Ecto neural progenitor cell (in vitro differentiated cells): ENCODE measurements at regions not wholly inside any gene's neighbourhood (a gene's known extent, or its start where the extent isn't known, plus 50 kb on each side); places are given as distances from the start of the nearest gene placed in this dataset.
A peak's percentile ranks its signal among the peaks of the same experiment; 100 is the strongest.

Source experiments
- DNase-seq: peaks from one replicate; pipeline ENCODE4 v3.0.0-alpha.2; 2018; ENCODE audit warnings: low spot score

DNA sequence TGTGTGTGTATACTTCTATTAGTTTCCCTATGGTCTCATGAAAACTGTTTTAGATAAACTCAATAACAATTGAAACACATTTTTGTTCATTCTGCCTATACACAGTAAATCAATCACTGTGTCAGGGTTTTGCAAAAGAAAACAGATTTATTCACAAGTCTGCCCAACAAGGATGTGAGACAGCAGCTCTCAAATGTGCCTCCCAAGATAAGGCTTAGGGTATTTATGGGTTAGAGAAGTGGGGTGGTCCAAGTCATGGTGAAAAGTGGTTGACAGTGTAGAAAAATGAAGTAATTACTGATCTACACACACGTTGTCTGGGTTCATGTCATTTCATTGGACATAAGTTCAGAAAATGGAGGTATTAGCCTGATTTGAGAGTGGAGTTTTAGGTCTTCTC is 844.6 kb downstream of the SLITRK6 start:
- no peak for DNase-seq

DNA sequence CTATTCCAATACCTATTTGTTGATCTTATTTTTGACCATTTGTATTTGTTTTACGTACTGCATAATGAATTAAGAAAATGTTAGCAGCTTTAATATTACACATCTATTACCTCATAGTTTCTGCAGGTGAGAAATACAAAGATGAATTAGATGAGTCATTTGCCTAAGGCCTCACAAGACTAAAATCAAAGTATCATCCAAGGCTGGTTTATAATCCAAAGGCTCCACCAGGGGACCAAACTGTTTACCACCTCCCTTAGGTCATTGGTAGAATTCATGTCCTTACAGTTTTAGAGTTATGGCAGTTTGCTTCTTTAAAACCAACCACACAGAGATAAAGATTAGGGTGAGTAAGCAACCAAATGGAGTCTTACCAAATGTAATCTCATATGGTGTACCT is 848.1 kb downstream of the SLITRK6 start:
- no peak for DNase-seq

DNA sequence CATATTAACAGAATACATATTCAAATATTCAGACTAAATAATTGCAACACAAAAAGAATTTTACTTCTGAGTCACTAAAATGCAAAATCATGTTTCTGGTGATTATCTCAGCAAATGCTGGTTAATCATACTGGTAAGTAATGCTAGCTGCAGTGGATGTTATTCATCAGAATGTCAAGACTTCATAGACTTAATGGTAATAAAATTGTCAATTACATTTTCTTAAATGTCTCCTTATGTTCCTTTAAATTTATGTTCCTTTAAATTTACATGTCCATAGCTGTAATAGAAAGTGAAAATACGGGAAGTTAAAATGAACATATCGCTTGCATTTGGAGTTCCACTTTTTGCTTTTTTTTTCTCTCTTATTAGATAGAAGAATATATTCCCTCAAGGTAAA is 853.0 kb downstream of the SLITRK6 start:
- DNase-seq: no peak

DNA sequence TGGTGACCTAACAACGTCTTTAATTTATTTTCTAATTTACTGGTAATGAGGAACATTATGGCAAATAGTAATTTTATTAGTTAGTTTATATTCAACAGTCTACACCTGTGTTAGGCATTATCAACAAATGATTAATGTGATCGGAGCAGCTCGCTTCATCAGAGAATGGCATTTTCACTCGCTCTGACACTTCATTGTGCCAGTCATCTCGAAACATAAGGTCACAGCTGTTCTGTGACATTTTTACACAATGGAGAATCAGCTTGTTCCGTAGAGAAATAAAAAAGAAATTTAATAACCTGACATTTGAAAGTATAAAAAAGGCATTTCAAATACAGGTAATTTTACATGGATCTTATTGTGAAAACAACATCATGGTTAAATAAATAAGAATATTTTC is 858.4 kb downstream of the SLITRK6 start:
- DNase-seq: no peak

DNA sequence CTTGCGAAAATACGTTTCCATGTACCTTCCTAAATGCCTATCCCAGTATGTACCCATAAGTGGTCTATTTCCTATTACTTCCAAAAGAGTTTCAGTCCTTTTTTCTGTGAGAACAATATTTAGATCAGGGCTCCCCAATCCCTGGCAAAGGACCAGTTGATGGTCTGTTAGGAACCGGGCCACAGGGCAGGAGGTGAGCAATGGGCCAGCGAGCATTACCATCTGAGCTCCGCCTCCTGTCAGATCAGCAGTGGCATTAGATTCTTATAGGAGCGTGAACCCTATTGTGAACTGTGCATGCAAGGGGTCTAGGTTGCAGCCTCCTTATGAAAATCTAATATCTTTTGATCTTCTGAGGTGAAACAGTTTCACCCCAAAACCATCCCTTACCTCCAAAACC is 859.1 kb downstream of the SLITRK6 start:
- no peak for DNase-seq

DNA sequence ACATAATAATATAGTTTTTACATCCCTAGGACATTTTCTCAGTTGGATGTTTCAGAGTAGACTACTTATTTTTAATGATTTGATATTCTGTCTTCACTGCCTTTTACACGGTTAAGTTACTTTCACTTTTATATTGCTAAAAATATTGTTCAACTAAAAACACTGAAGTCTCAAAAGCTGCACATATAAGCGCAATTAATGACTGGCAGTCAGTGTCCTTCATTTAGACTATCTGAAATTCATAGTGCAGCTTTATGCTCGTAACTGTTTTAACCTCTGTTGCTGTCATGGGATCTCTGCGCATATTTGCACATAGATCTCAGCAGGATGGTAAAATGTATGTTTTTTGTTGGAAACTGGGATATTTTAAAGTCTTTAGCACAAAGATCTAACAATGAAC is 864.3 kb downstream of the SLITRK6 start:
- DNase-seq: no peak

DNA sequence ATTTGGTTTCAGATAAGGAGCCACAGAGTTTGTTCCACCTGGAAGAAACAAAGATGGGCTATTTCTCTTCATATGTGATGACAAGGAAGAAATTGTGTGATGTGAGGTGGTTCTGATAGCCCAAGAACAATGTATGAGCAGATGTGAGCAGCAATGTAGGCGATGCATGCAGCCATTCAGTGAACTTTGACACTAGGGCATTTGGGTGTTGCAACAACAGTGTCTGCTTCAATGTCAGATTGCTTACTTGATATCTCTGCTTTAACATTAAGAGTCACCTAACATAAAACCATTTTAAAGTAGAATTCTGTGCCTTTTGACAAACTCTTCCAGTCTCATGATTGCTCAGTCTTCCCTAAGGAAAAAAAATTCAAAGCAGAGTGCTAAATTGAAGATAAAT is 865.4 kb downstream of the SLITRK6 start:
- no peak for DNase-seq

DNA sequence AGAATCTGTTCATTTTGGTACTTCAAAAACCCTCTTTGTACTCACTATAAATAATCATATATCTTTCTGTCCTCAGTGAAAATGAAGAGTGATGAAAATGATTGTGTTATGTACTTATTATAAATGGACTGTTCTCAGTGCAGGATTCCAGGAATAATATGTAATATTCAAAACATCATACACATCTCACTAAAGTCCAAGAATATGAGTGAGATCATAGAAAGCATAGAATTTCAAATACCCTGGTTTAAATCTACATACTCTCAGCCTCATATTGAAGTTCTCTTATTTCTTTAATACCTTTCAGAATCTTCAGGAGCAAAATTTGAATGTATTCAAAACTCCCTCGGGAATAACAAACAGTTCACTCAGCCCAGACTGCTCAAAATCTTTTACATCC is 868.0 kb downstream of the SLITRK6 start:
- DNase-seq: no peak

DNA sequence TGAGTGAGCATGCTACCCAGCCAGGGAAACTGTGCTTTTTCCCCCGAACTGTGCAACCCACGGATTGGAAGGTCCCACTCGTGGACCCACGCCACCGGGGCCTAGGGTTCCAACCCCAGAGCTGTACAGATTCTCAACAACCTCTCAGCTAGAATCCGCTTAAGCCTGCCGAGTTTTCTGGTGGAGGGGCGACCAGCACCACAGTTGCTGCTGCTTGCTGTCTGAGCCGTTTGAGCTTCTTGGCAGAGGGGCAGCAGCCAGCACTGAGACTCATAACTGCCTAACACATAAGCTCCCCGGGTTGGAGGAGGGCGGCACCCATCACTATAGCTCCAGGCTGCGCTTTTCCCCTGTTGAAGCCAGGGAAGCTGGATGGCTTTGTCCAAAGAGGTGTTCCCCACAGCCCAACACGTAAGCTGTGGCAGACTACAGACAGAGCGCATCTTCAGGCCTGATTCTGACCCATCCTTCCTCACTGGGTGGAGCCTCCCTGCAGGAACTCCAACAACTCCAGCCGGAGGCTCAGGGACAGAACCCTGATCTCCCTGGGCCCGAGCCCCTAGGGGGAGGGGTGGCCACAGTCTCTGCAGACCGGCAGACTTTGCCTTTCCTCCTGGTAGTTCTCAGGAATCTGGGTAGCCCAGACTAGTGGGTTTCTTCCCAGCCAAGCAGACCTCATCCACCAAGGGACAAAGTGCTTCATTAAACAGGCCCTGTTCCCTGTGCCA is 871.6 kb downstream of the SLITRK6 start:
- DNase-seq: no peak

DNA sequence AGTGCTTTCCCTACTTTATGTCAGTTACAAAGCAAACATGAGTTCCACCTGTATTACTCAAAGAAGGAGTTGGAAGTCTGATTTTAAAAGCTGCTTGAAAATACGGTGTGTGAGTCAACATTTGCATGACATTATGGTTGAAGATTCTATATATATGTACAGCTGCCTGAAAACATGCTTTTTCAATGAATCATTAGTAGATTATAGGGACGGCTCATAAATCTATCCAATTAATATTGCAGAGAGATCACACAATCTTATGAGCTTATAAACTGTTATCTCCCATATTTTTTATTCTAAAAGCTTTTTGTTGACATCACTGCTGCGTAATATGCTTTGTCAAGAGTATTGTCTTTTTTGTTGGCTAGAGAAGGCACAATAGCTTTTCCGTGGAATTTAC is 873.8 kb downstream of the SLITRK6 start:
- DNase-seq: no peak

DNA sequence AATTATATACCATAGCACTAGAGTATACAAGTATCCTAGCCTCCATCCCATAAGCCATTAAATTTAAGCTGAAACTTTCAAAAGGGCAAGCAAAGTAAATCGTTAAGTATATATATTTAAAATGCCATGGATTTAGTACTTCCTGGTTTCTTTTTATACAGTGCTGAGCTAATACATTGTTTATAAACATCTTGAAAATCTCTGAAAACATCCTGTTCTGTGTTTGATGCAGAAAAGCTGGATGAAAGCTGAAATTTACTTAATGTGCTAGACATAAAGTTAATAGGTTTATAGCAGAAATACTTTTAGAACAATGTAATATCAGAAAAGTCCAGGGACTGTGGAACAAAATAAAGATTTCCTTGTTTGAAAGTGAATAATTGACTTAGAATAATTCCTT is 875.4 kb downstream of the SLITRK6 start:
- no peak for DNase-seq

DNA sequence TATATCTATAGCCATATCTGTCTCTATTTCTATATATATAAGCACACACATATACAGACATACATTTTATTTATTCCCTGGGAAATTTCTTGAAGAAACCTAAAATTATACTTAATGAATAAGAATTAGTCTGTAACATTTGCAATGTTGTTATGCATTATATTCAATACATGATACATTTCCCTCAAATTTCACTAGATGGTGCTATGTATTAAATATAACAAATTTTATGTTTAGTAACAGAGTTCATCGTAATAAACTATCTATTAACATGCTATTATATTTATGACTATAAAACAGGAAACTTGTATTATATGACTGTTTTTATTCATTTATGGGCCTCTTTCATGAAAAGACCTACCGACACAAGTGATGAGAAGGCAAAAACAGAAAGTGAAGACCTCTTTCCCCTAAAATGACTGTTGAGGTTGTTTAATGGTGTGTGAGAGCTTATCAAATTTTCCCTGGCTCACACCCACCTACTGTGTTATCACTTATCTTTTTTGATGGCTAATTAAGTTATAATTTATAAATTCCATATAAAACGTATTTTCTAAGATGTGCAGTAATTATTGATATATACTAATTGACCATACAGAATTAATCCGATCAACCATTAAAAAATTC is 881.9 kb downstream of the SLITRK6 start:
- no peak for DNase-seq

DNA sequence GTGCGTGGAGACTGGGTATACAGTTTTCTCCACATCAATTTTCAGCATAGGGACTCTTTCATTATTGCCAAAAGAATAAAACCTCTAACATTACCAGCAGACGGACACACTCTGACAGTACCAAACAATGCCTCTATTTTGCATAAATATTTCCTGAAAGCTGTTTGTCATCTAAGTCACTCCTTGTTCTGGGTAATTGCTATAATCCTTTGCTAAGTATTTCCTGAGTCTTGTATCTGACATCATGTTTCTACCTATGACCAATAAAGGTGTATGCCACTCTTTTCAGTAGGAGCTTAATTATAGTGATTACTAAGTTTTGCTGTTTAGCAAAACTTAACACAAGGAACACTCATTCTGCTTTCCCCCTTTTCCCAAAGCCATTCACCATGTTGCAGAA is 886.5 kb downstream of the SLITRK6 start:
- no peak for DNase-seq

DNA sequence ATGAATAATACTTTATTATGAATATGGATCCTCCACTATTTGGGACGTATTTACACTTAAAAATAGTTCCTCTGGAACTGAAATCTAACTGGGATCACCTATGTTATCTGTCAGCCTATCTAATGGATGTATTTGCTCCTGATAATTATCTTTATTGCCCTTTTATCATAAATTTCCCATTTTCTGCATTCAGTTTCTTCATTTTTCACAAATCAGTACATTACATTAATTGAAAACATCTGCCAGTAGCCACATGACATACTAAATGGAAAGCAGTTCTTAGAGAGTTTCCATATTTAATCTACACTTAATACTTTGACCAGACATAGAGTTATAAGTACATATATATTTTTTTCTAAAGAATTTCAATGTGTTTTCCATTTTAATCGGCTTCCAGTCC is 888.8 kb downstream of the SLITRK6 start:
- no peak for DNase-seq

DNA sequence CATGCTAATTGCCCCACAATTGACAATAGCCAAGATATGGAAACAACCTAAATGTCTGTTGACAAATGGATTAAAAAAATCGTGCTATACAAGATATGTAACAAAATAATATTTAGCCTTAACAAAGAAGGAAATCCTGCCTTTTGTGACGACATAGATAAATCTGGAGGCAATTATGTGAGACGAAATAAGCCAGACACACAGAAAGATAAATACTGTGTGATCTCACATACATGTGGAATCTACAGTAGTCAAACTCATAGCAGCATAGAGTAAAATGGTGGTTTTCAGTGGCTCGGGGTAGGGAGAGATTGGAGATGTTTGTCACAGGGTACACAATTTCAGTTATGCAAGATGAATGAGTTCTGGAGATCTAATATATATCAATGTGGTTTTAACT is 895.8 kb downstream of the SLITRK6 start:
- no peak for DNase-seq

DNA sequence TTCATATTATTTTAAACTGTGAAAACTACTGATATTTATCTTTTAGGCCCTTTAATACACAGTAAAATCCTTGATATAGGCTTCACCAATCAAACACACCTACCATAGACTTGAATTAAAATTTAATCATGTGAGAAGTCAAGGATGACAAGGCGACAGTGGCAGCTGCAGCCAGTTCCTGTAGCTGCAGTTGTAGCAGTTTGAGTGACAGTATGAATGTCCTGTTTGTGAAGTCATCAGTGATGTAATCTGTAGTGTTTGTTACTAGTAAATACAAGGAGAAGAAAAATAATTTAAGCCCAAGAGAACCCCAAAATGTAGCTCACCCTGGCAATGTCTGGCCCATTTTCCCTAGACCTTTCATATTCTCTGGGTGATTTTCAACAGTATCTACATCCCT is 897.0 kb downstream of the SLITRK6 start:
- no peak for DNase-seq

DNA sequence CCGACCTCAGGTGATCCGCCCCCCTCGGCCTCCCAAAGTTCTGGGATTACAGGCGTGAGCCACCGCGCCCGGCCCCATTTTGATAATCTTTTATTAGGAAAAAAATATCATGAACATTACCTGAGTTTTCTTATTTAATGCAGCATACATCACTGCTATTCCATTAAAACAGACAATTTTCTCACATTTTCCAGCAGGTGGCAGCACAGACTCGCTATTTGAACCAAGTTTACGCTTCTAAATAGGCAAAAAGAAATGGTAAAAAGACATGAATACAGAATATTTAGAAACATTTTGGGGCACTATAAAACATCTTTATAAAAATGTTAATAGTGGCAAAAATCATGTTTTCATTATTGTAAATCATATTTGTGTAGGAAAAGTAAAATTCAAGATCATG is 903.1 kb downstream of the SLITRK6 start:
- peak; percentile 51 for DNase-seq

DNA sequence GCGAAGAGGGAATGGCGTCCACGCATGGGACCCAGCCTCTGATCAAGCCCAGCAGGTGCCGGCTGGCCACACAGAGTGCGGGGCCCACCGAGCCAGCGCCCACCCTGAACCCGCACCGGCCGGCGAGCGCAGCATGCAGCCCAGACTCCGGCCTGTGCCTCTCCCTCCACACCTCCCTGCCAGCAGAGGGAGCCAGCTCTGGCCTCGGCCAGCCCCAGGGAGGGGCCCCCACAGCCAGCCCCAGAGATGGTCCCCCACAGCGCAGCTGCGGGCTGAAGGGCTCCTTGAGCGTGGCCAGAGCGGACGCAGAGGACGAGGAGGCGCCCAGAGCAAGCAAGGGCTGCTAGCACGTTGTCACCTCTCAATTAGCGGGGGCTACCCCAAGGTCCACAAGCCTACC is 904.5 kb downstream of the SLITRK6 start:
- DNase-seq: no peak

DNA sequence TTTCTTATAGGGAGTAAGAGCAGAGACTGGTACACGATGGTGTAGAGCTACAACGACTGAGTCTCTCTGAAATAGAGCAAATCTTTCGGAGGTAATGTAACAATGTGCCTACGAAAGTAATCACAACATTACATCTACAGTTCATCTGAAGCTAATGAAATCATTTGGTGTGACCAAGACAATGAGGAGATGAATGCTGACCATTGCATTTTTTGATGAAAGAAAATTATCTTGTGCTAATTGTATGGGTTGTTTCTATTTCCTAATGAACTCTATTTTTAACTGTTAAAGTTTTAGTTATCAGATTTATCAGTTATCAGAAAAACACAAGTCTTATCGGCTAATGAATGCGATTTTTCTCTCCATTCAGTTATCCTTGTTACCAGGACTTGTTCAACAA is 913.4 kb downstream of the SLITRK6 start:
- DNase-seq: no peak

DNA sequence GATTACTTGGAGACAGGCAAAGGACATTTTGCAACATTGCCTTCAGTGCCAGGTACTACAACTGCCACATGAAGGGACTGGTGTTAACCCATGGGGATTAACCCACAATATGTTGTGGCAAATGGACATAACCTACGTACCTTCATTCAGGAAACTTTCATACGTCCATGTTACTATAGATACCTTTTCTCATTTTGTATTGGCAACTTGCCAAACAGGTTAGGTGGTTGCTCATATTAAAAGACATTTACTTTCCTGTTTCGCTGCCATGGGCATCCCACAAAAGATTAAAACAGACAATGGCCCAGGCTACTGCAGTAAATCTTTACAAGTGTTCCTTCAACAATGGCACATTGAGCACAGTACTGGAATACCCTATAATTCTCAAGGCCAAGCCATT is 925.3 kb downstream of the SLITRK6 start:
- DNase-seq: no peak

DNA sequence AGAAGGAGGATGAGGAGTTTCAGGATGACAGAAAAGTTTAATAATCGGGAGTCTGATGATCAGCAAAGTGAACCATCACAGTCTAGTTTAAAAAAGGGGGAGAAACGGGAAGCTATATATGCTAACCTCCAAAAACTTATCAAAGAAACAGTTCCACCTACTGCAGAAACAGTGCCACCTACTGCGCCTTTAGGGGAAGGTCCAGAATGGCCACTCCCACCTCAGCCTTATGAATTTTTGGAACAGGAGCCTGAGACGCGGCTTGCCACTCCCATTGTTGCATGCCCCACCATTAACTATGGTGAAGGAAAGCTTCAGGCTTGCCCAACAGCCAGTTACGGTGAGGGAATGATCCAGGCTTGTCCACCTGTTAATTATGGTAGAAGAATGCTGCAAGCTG is 929.0 kb downstream of the SLITRK6 start:
- DNase-seq: no peak

DNA sequence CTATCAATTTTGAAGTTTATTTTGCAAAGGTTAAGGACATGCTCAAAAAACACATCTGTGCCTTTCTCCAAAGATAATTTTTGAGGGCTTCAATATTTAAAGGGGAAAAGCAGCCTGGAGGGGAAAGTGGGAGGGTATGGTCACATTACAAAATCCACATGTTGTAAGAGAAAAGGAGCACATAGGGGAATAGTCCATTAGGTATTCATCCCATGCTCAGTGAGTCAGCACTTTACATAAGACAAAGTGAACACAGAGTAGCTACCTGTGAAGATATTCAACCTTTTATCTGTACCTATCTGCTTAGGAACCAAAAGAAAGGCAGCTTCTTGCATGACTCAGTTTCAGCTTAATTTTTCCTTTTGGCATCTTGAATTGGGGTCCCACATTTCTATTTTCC is 932.0 kb downstream of the SLITRK6 start:
- no peak for DNase-seq

DNA sequence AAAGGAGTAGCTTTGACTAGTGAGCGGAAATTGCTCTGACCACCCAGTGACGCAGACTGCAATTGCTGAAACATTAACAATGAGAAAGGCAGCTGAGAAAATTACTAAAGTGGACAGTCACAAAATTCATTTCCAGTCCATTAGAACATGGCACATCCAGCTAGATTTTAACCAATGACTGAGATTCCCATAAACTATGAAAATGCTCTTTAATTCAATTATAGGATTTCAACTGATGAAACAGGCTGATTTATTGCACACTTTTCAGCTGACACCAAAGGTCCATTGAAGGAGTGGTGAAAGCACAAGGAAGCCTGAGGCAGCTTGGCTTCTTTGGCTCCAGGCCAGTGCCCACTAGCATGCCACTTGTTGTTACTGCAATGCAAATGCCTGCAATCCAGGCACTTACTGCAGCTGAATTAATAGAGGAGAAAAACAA is 933.4 kb downstream of the SLITRK6 start:
- DNase-seq: no peak

DNA sequence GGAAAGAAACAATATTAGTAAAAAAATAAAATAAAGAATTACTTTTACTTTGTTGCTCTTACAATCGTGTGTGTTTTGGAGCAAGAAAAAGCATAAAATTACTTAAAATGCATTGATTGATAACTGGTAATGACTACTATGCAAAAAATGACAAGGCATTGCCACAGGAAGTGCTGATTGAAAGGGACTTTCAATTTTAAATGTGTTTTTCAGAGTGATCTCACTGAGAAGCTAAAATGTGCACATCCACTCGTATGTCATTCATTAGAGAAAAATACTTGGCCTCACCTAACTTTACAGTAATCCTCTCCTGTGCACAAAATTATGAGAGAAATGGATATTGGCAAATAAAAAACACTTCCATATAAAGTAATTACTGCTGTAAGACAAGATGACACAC is 934.9 kb downstream of the SLITRK6 start:
- DNase-seq: no peak
